IMR-90 (cell line): ENCODE measurements at regions not wholly inside any gene's neighbourhood (a gene's known extent, or its start where the extent isn't known, plus 50 kb on each side); places are given as distances from the start of the nearest gene placed in this dataset.

Experiments used
- CEBPB ChIP-seq: IDR thresholded peaks from 2 replicates; pipeline ENCODE4 v1.6.1; 2012; ENCODE audit warnings: low read depth, low read length, improper control_type of control experiment
- MAFK ChIP-seq: IDR thresholded peaks from 2 replicates; pipeline ENCODE4 v1.6.1; 2012; ENCODE audit warnings: low read depth, low read length, improper control_type of control experiment
- MXI1 ChIP-seq: IDR thresholded peaks from 2 replicates; pipeline ENCODE4 v1.6.1; 2012; ENCODE audit warnings: low read depth, mild to moderate bottlenecking, low read length, moderate library complexity, borderline replicate concordance
- POLR2A ChIP-seq: IDR thresholded peaks from 2 replicates; pipeline ENCODE4 v1.6.1; 2012; ENCODE audit warnings: mild to moderate bottlenecking, low read depth, low read length
- RAD21 ChIP-seq: IDR thresholded peaks from 2 replicates; pipeline ENCODE4 v1.6.1; 2012; ENCODE audit warnings: low read length, improper control_type of control experiment
- RCOR1 ChIP-seq: IDR thresholded peaks from 2 replicates; pipeline ENCODE4 v1.6.1; 2012; ENCODE audit warnings: mild to moderate bottlenecking, low read length, improper control_type of control experiment; ENCODE audit not compliant: insufficient replicate concordance
- RFX5 ChIP-seq: IDR thresholded peaks from 2 replicates; pipeline ENCODE4 v1.8.0; 2012; ENCODE audit warnings: low read depth, mild to moderate bottlenecking, low read length, moderate library complexity
- TF ChIP-seq, protein P1 (sequence below): conservative IDR thresholded peaks from 2 replicates; pipeline ENCODE4 v1.5.1; 2012; ENCODE audit warnings: mild to moderate bottlenecking, low read depth, low read length, improper control_type of control experiment

DNA sequence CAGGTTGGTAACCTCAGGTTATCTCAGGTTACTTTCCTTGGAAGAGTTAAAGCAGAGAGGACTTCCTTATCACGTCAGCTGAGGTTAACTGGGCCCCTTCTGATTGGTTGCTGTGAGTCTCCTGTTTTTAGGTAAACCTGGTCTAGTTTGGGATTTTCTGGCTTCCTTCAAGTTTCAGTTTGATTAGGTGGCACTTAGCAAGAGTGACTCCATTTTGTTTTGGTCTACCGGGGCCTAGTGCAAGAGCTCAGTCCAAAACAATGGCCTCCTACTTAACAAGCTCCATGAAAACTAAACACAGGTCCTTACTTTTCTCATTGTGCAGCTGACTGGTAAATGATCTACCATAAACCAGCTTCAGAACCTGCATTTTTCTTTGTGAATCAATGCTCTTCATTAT, 67.2 kb upstream of the GOLM1 start:
- TF ChIP-seq POLR2A (no peak), RCOR1 (no peak), RFX5 (no peak), MAFK (no peak), RAD21 (no peak), CEBPB (no peak), MXI1 (no peak)
- TF ChIP-seq, protein P1, sequence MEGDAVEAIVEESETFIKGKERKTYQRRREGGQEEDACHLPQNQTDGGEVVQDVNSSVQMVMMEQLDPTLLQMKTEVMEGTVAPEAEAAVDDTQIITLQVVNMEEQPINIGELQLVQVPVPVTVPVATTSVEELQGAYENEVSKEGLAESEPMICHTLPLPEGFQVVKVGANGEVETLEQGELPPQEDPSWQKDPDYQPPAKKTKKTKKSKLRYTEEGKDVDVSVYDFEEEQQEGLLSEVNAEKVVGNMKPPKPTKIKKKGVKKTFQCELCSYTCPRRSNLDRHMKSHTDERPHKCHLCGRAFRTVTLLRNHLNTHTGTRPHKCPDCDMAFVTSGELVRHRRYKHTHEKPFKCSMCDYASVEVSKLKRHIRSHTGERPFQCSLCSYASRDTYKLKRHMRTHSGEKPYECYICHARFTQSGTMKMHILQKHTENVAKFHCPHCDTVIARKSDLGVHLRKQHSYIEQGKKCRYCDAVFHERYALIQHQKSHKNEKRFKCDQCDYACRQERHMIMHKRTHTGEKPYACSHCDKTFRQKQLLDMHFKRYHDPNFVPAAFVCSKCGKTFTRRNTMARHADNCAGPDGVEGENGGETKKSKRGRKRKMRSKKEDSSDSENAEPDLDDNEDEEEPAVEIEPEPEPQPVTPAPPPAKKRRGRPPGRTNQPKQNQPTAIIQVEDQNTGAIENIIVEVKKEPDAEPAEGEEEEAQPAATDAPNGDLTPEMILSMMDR, result no peak
